T-helper 2 cell treated with Interferon-gamma antibody and Interleukin-4, amounts not matched to agents 100 ng/mL and 5 ng/mL, for 36 hours (primary cell): ENCODE measurements at regions not wholly inside any gene's neighbourhood (a gene's known extent, or its start where the extent isn't known, plus 50 kb on each side); places are given as distances from the start of the nearest gene placed in this dataset.

Experiments
- intact Hi-C: fragments of 100-400 bp; cut with micrococcal nuclease; formaldehyde crosslinking; loops from one replicate; pipeline ENCODE4 v1.15.1; 2023

DNA sequence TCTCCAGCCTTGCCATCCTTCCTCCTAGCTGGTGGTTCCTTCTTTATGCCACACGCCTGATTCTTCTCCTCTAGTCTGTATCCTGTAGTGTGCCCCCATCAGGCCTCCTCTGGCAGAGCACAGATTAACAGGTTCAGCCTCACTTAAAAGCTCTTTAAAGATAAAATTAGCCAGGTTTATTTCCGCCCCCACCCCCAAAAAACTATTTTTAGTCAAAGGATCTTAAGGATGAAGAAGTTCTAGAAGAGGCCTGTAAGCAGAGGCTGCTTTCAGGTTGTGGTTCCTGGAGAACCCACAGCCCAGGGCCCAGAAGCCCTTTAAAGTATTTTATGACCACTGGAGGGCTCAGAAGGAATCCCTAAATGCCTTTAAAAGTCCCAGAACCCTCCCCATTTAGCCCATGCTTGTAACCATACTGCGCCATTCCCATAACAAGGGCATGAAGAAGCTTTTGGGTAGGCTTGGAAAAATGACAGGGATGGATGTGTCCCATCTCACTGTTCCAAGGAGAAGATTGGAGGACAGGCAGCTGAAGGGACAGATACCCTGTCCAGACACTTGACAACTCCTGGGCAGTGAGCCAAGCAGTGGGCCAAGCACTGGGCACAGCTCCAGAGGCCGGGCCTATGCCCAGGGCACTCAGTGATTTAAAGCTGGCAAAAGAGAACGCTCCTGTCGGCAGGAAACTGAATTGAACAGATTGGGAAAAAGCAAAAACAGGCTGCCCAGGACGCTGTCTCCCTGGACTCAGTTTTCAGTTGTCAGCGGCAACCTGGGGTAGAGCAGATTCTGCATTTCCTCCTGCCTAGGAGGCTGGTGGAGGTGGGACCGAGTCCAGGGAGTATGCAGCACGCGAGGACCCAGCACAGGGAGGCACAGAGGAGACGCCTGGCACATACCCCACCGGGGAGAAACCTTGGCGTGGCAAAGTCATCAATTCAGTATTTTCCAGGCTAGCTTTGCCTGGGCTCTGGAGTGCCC lies 106.3 kb upstream of the SSBP2 start:
- intact Hi-C loops, result no loop called here

DNA sequence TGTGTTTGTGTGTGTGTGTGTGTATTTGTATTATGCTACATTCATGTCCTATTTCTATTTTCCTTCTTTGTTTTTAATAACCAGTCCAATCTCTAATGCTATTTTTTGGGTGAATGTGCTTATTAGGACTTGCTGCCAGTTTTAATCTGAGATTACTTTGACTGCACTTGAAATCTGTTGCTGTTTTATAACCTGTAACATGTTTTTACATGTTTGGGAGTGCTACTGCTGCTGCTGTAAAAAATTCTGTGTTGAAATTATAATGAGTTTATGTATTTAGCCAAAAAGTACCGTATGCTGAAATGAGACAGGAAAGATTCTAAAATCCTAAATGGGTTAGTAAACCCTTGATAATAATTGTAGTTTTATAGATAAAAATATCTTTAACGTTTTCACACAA lies 104.7 kb upstream of the SSBP2 start:
- intact Hi-C loops, result no loop called here

DNA sequence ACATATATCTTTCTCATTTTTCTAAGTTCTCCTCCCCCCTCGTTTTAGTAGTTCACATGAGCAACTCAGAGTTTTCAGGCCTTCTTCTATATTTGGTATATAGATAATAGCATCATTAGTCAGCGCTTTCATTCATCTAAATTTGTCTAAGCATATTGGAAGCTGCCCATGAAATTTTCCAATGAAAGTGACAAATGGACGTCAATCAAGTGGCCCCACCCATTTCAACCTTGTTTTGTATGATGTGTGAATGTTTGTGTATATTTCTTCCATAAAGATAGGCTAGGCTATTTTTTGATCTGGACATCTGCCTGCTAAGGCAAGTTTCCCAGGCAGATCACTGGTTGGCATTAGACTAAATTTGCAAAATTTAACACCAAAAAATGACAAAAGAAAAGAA lies 104.0 kb upstream of the SSBP2 start:
- intact Hi-C loops, result loop anchor here (5.0 kb wide), 2 partner anchors 312 to 422 kb away; partner anchors contain the start of gene RPS23

DNA sequence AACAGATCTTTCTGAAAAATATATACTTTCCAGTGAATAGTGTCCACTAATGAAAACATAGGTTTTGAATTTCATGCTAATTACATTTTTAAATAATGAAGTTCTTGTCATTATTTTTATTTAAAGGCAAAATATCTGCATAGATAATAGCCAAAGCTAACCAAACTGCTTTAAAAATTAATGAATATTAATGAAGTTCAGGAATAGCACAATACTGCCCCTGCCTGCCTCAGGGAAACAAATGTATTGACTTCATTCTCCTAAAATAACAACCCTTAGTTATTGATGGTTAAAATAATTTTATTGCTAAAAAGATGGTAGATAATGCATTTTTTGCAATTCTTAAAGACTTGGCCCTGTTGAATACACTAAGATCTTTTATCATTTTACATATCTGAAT lies 103.6 kb upstream of the SSBP2 start:
- intact Hi-C loops, result loop anchor here (5.0 kb wide), 2 partner anchors 313 to 423 kb away; partner anchors contain the start of gene RPS23

DNA sequence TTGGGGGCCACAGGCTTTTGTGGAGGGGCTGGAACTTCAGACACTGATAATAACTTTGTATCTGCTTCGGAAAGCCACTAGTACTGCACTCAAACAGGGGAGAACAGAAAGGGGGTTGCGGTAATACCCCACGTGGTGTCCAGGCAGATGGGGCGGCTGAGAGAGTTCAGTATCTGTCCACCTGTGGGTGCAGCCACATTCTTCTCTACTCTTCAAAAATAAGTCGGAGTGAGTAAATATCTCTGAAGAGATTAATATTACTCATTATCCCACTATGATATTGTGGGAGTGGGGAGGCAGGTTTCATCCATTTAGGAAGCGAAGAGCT lies 102.1 kb upstream of the SSBP2 start:
- intact Hi-C loops, result loop anchor here (5.0 kb wide), 2 partner anchors 314 to 424 kb away; partner anchors contain the start of gene RPS23

DNA sequence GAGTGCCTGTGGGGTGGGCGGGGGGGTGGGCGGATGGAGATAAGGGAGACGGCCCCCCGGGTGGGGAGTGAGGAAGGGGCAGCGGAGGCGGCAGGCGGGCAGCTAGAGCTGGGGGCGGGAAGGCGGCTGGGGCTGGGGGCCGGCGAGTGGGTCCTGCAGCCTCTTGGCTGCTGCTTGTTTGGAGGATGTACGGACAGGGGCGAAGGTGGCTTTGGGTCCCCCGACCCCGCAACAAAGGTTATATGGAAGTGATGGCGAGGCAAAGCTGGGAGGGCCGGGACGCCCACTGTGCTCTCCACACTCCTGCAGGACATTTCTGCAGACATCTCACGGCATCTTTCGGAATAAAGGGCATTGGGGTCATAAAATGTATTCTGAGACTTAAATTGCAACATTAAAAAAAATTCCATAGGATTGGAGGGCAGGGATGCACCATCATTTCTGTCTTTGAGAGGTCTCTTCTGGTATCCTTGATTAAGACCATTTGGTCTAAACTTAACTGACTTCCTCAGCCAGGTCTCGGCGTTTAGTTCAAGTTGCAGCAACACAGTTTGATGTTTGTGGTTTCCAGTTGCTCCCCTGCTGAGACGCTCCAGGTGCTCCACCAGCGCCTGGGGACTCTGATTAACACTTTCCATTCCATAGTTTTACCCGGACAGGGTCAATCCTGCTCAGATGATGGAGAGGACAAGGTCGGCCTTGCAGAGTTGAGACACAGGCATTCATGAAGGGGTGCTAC lies 101.6 kb upstream of the SSBP2 start:
- intact Hi-C loops, result loop anchor here (1.0 to 5.0 kb wide), 3 partner anchors 119 to 425 kb away; partner anchors contain the start of gene RPS23

DNA sequence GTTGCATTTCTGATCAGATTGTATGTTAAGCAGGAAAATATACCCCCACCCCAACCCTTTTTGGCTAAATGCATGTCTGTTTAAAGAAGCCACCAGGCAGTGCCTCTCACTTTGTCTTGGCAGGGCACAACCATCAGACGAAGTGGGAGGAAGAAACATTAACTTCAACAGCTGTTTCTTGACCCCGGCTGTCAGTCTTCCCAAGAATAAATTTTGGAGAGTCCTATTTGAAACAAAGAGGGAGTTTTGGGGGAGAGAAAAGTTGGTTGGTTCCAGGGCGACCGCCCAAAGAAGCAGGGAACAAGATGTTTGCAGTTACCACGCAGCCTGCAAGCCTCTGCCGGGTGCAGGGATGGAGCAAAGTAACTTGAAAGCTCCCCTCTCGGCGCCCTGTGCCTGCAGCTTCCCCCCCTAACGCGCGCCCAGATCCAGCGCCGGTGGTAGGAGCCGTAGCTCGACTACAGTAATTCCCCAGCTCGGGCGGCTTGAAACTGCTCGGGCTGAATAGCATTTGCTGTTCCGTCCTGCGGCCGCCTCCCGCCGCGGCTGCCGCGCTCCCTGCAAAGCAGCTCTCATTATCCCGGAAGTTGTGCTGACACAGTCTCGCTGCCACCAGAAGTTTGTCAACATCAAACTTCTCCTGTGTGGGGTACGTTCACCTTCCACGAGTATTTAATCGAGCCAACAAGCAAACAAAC lies 100.7 kb upstream of the SSBP2 start:
- intact Hi-C loops, result loop anchor here (1.0 to 5.0 kb wide), 9 partner anchors 33 to 551 kb away; partner anchors contain the start of genes RPS23, SSBP2 and ZCCHC9

DNA sequence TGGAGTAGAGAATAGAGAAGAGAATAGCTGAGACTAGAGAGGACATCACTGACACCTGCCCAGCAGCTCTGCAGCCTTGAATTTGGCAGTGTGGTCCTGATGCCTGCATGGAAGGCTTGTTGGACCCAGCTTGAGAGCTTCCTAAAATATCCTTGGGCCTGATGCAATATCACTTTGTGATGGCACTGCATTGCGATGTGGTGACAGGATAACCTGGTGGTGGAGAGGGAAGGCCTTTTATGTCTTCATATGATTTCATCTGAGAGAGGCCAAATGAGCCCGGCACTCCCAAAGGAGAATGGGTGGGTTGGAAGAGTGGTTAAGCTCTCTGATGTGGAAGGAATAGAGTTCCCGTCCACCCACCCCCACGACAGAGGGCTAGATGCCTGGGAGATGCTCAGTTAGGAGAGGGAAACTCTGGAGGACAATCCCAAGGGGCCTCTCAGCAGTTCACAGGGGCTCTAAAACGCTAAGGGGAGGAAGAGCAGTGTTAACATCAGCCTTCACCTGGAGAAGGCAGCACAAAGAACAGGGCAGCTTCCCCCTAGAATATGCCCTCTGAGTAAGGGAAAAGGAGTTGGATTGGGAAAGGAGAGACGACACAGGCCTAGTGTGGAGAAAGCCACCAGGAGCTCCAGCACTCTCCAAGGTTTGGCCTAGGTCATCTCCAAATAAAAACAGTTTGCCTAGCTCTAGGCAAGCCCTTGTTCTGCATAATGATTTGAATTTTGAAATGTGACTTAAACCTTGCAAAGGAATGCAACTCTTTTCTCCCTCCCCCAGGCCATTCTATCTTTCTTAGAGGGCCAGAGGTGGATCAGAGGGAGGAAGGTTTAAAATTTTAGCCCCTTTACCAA lies 99.8 kb upstream of the SSBP2 start:
- intact Hi-C loops, result loop anchor here (1.0 to 5.0 kb wide), 8 partner anchors 32 to 550 kb away; partner anchors contain the start of genes RPS23, SSBP2 and ZCCHC9

DNA sequence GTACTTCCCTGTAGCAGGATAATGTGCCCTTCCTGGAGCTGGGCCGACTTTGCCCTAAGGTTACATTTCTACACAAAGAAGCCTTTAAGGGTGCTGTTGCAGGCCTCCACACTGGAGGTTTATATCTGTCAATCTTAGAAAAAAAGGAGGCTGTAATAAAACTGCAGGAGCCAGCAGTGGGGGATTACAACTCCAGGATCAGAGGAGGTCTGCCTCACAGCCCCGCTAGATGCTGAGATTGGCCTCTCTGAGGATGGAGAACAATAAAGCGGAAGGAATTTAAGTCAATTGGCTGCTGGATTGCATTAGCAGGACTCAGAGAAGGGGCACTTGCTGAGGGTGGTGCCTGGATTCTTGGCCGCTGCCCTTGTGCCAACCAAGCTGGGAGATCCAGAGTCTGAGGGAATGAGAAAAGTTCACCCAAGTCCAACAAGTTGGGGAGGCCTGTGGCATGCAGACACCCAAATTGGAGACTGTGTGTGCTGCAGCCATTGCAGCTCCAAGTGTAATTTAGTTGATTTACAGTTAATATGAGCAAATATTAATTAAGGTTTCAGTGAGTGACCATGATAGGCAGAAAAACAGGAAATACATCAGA lies 99.0 kb upstream of the SSBP2 start:
- intact Hi-C loops, result loop anchor here (2.0 to 5.0 kb wide), 6 partner anchors 31 to 549 kb away; partner anchors contain the start of genes RPS23 and ZCCHC9

DNA sequence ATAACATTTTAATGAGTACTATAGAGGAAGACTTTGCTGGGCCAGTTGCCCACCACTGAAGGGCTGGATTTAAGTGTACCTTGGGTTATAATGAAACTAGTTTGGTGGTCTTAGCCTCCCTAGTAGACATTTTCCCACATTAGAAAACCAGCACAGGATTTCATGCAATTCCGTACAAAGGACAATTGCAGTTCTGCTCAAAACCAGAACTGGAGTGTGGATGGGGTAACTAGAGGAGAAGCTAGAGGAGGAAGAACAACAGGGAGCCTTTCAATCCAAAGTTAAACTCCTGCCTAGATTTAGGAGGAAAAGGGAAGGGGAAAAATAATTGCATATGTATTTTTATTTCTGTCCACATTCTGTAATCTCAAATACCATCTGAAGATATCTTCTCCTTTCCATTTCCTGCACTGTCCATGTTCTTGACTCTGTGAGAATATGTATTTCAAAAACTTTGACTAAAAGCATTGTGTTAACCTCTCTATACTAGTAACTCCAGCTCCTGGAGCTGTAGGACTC lies 97.5 kb upstream of the SSBP2 start:
- intact Hi-C loops, result no loop called here

DNA sequence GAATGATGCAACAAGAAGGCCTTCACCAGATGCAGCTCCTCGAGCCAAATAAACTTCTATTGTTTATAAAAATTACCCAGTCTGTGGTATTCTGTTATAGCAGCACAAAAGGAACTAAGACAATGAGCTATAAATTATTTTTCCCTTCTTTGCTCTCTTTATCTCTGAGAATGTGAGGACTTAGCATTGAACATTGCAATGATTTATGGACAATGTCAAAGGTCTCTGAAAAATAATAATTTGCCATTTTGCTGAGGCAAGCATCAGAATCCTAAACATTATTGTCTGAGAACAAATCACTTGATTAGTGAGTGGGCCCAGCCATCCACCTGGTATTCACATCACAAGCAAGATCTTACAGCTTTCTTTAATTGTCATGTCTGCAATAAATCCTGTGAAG lies 95.4 kb upstream of the SSBP2 start:
- intact Hi-C loops, result no loop called here

DNA sequence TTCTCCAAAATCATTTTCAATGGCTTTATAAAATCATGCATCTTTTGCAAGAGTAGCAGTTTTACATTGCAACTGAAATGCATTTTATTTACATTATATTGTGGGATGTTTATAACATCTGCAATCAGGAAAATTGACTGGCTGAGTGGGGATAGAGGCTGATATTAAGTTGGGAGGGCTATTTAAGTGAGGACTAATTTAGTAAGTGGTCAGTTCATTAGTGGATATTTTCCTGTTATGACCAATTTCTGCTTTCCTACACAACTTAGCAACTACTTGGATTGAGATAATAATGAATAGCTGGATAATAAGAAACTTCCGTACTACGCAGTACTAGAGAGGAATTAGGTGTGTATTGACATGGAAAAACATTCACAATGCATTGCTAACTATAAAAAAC lies 92.9 kb upstream of the SSBP2 start:
- intact Hi-C loops, result no loop called here

DNA sequence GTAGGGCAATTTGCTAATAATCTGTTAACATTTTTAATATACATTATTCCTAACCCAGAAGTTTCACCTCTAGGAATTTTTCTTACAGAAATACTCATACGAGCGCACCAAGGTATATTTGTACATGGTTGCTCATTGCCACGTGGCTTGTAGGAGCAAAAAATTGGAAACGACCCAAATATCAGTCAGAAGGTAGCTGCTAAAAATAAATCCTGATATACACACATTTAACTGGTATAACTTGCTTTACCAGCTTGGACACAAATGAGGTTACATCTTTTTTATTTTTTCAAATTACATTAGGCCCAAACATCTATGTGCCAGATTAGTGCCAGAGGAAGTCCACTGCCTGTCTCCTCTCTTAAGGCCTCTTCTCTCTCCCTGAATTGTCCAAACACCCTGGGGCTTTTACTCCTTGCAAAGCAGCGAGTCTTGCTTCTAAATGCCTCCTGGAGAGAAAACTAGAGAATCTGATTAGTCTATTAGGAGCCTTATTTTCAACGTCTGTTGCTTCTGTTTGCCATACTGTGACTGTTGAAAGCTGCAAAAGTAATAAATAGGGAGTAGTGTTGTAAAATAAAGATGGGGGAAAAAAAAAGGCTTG lies 92.0 kb upstream of the SSBP2 start:
- intact Hi-C loops, result no loop called here

DNA sequence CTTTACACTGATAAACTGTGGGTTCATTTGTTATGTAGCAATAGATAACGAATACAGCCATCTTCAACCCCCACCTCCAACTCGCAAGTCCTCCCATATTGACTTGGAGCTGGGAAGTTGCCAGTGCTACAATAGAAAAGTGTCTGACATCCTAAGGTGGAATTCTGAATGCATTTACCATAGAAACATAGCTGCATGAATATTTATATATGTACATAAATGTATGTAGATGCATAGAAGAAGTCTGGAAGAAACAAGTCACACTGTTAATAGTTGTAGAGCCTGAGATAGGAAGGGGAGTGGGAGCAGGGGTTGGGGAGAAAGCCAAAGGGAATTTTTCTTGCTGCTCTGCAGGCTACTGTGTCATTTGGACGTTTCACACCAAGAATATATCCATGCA lies 88.1 kb upstream of the SSBP2 start:
- intact Hi-C loops, result loop anchor here (2.0 to 5.0 kb wide), 2 partner anchors 324 to 412 kb away; no protein-coding TSS in a partner anchor

DNA sequence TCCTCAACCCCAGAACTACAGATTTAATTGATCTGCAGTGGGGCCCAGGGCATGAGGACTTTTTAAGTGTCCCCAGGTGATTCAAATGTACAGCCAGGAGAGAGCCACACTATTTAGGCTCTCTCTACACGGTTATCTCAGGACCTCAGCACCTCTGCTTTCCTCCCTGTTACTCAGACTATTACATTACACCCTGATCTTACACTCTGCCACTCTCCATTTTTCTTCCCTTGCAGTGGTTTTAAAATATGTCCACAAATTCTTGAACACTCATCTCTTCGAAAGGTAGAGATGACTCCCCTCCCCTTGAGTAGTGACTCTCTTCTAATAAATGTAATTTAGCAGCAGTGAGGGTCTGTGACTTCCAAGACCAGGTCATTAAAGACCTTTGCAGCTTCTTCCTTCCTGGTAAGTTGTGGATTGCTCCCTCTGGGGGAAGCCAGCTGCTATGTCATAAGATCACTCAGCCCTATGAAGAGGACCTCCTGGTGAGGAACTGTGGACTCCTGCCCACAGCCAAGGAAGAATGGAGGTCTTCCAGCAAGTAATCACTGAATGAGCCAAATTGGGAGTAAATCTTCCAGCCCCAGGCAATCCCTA lies 87.5 kb upstream of the SSBP2 start:
- intact Hi-C loops, result loop anchor here (1.0 to 5.0 kb wide), 3 partner anchors 324 to 411 kb away; no protein-coding TSS in a partner anchor

DNA sequence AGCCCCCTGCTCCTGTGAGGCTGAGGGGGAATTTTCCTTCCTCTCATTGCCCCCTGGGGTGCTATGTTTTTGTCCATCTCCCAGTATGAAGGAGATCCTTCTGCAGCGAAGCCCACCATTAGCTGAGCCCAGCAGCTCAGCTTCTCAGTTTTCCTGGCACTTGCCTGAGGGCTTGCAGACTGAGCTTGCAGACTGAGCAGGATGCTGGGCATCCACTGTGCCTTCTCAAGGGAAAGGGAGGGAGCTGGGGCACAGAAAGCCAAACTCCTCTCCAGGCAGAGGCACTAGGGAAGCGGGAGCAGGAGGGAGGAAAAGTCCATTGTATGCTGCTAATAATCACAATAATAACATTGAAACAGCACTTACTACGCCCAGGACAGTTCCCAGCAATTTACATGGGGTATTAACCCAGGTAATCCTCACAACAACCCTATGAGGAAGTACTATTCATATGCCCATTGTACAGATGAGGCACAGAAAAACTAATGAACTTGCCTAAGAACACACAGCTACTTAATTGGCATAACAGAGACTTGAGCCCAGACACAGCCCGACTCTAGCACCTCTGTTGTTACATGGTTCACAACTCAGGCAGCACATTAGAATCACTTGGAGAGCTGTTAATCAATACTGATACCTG lies 86.9 kb upstream of the SSBP2 start:
- intact Hi-C loops, result loop anchor here (1.0 to 5.0 kb wide), 3 partner anchors 323 to 410 kb away; no protein-coding TSS in a partner anchor

DNA sequence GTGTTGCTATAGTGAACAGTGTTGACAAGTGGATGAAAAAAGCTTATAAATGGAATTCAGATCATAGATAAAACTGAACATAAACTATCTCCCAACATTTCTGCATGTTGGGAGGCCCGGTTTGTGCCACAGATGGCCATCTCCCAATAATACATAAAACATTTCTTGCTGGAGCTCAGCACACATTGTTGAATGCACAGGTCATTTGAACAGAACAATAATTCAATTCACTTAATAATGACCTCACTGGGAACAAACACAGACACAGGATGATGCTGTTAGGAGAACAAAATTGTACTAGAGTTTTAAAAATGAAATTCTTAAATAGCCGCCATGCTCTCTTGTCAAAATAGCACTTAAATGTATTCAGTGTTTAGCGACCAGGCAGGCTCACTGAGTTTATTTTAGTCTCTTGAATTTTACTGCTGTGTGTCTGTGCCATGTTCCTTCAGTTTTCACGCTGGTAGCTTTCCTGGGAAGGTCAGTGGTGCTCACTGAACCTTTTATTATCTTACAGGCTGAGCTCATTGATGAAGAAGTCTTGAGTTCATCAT lies 85.0 kb upstream of the SSBP2 start:
- intact Hi-C loops, result loop anchor here (5.0 kb wide), 1 partner anchor 409 kb away; no protein-coding TSS in a partner anchor
